K562 (cell line): ENCODE measurements at regions not wholly inside any gene's neighbourhood (a gene's known extent, or its start where the extent isn't known, plus 50 kb on each side); places are given as distances from the start of the nearest gene placed in this dataset.

Source experiments
- ATAC-seq: fragments of 200-7000 bp; cut with Tn5 transposase; 3 replicates; pipeline ENCODE4 v1.9.1; 2020; ENCODE audit warnings: moderate library complexity
- BruUV-seq: library from RNA; stranded (reverse); fragments of 400-500 nt; replicated peaks from 2 replicates; lab custom pipeline; 2021; lab: Mats Ljungman, UMichigan
- CTCF ChIA-PET: fragments of 300-600 bp; formaldehyde crosslinking; extraction: SDS; loops from one replicate; lab custom pipeline; 2021; ENCODE audit warnings: low intra/inter-chr PET ratio; lab: Yijun Ruan, JAX
- POLR2A ChIA-PET: fragments of 300-600, 350-650 bp; sonication (Branson Sonifier 250); formaldehyde crosslinking; extraction: SDS; loops from one replicate; lab custom pipeline; 2021; ENCODE audit warnings: antibody characterized with exemption, inconsistent platforms; lab: Yijun Ruan, JAX
- DNase-seq, 4 experiments: peaks; one replicate each; pipeline versions ENCODE4 v3.0.0 to v3.0.0-alpha.2; 2011 to 2018; ENCODE audit warnings: low spot score in 3 of 4, mixed read lengths in 3 of 4; ENCODE audit errors: extremely low read depth in 1 of 4
- FAIRE-seq: peaks from 2 replicates; lab custom pipeline; 2011; peaks lifted over from hg19 to GRCh38; lab: Jason Lieb, UNC
- H2AFZ ChIP-seq: 2 replicates; pipeline ENCODE4 v1.6.0; 2011; ENCODE audit warnings: low read depth, low read length, control low read depth, inconsistent platforms
- H3K27ac ChIP-seq: fragments of 200-600 bp; 3 replicates; pipeline ENCODE4 v1.8.0; 2011; ENCODE audit warnings: low read depth, mild to moderate bottlenecking, control low read depth, inconsistent platforms, low read length, moderate library complexity, mixed read lengths; ENCODE audit errors: extremely low read depth
- H3K27me3 ChIP-seq, 2 experiments: fragments of 300-600 bp in 1 of 2; 2 replicates in 1 of 2; 3 replicates in 1 of 2; pipeline versions ENCODE4 v1.6.0 to v1.8.0; 2011; ENCODE audit warnings: inconsistent platforms in 2 of 2, low read length in 2 of 2, mild to moderate bottlenecking in 1 of 2, mixed read lengths in 1 of 2, moderate library complexity in 1 of 2; ENCODE audit not compliant: control insufficient read depth in 2 of 2, insufficient read depth in 2 of 2
- H3K36me3 ChIP-seq: fragments of 300-600 bp; 3 replicates; pipeline ENCODE4 v1.8.0; 2011; ENCODE audit warnings: mild to moderate bottlenecking, low read length, inconsistent platforms; ENCODE audit not compliant: control insufficient read depth, insufficient read depth
- H3K4me1 ChIP-seq, 2 experiments: fragments of 200-600 bp in 1 of 2; replicated peaks in 1 of 2; 2 replicates in 1 of 2; 3 replicates in 1 of 2; pipeline versions ENCODE4 v1.5.1 to v1.8.0; 2011; ENCODE audit warnings: inconsistent platforms in 2 of 2, low read length in 2 of 2, mild to moderate bottlenecking in 1 of 2, mixed read lengths in 1 of 2, moderate library complexity in 1 of 2; ENCODE audit not compliant: control insufficient read depth in 2 of 2, insufficient read depth in 2 of 2
- H3K4me2 ChIP-seq: 2 replicates; pipeline ENCODE4 v1.6.1; 2011; ENCODE audit warnings: low read length, control low read depth, inconsistent platforms, mixed read lengths; ENCODE audit not compliant: insufficient read depth
- H3K4me3 ChIP-seq: fragments of 200-600 bp; sonication (generic), shearing (Covaris generic); 2 replicates; pipeline ENCODE4 v1.5.1; 2016; ENCODE audit warnings: control low read depth, inconsistent platforms
- H3K79me2 ChIP-seq: fragments of 200-600 bp; 3 replicates; pipeline ENCODE4 v1.8.0; 2011; ENCODE audit warnings: low read length, inconsistent platforms; ENCODE audit not compliant: control insufficient read depth, insufficient read depth
- H3K9ac ChIP-seq, 2 experiments: 2 replicates each; pipeline versions ENCODE4 v1.6.0 to v1.6.1; 2011; ENCODE audit warnings: low read depth in 2 of 2, low read length in 2 of 2, control low read depth in 1 of 2, inconsistent platforms in 1 of 2, mild to moderate bottlenecking in 1 of 2, mixed read lengths in 1 of 2; ENCODE audit not compliant: insufficient read depth in 1 of 2
- H3K9me1 ChIP-seq: one replicate; pipeline ENCODE4 v1.6.0; 2011; ENCODE audit warnings: inconsistent platforms, mild to moderate bottlenecking, low read length, moderate library complexity; ENCODE audit not compliant: control insufficient read depth, insufficient read depth
- H3K9me3 ChIP-seq: replicated peaks from 2 replicates; pipeline ENCODE4 v1.5.1; 2011; ENCODE audit warnings: low read depth, low read length, inconsistent platforms; ENCODE audit not compliant: control insufficient read depth, insufficient read depth
- H4K20me1 ChIP-seq: replicated peaks from 2 replicates; pipeline ENCODE4 v1.6.1; 2011; ENCODE audit warnings: low read length, inconsistent platforms, mixed read lengths; ENCODE audit not compliant: control insufficient read depth, insufficient read depth
- BRD4 ChIP-seq: fragments of 200-600 bp; sonication (generic); IDR thresholded peaks from 2 replicates; pipeline ENCODE4 v1.6.1; 2017; ENCODE audit warnings: inconsistent platforms
- CBX2 ChIP-seq: fragments of 200-600 bp; sonication (generic); IDR thresholded peaks from one replicate; pipeline ENCODE4 v1.6.1; 2012; ENCODE audit warnings: mild to moderate bottlenecking, low read length, inconsistent platforms; ENCODE audit not compliant: insufficient read depth, poor library complexity, severe bottlenecking
- GTF2A2 ChIP-seq: IDR thresholded peaks from 2 replicates; pipeline ENCODE4 v1.6.1; 2016; ENCODE audit warnings: mild to moderate bottlenecking, missing genetic modification characterization, missing compliant biosample characterization
- ZFPM2 ChIP-seq: fragments of 250-450 bp; sonication (Bioruptor Pico); IDR thresholded peaks from 2 replicates; pipeline ENCODE4 v1.5.1; 2022; ENCODE audit warnings: mild to moderate bottlenecking
- ZNF551 ChIP-seq: fragments of 250-450 bp; sonication (Bioruptor Pico); IDR thresholded peaks from 2 replicates; pipeline ENCODE4 v1.5.0; 2021; ENCODE audit warnings: mild to moderate bottlenecking, moderate library complexity
- WGBS: fragments of 100-300 bp; shearing (Covaris generic); methylation state at CpG from one replicate; pipeline ENCODE4 v1.1.6; 2016; ENCODE audit warnings: low coverage, mixed read lengths; ENCODE audit not compliant: insufficient coverage; ENCODE audit errors: missing lambda C conversion rate; 5-methylcytosine and 5-hydroxymethylcytosine counted together
- in situ Hi-C: fragments of 300-500 bp; cut with MboI; formaldehyde crosslinking; loops from 4 replicates; pipeline ENCODE4 v1.15.0; 2018; ENCODE audit warnings: inconsistent platforms, mixed read lengths
- intact Hi-C: fragments of 100-400 bp; cut with micrococcal nuclease; formaldehyde crosslinking; loops from 2 replicates; pipeline ENCODE4 v1.14.2; 2022

DNA sequence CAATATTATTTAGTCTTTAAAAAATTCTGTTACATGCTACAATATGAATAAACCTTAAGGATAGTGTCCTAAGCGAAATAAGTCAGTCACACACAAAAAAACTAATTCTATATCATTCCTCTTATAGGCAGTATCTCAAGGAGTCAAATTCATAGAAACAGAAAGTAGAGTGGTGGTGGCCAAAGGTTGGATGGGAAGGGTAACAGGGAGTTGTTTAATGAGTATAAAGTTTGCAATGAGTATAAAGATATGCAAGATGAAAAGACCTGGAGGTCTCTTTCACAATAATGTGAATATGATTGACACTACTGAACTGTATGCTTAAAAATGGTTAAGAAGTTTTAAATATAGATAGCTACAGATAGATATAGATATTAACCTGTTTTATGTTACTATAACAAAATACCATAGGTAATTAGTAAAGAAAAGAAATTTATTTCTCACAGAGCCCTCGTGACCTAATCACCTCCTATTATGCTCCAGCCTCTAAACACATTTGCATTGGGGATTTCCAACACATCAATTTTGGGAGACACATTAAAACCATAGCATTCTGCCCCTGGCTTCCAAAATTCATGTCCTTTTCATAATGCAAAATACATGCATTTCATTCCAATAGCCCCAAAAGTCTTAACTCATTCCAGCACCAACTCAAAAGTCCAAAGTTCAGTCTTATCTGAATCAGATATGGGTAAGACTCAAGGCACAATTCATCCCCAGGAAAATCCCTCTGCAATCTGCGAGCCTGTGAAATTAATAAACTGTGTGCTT is 93.6 kb downstream of the ATPSCKMT start:
- Histone ChIP-seq H3K9me1 (no peaks in the 10 kb centered on the region), H3K9ac (no peak overlapping the region), H3K36me3 (no peaks in the 10 kb centered on the region), H4K20me1 (no peaks in the 10 kb centered on the region), H3K9me3 (no peaks in the 10 kb centered on the region), H3K4me2 (no peak overlapping the region), H3K27me3 (peaks cover 6% of the 10 kb centered on the region in 2 experiments; a peak in 3 of 5 replicates), H2AFZ (no peak overlapping the region), H3K4me3 (no peak overlapping the region), H3K79me2 (no peaks in the 10 kb centered on the region), H3K27ac (no peak overlapping the region), H3K4me1 (no peaks in the 10 kb centered on the region)
- ChIA-PET POLR2A (no interaction called here), CTCF (no interaction called here)
- DNase-seq, result no peak
- TF ChIP-seq ZFPM2 (CRISPR knock-in tag) (no peak), GTF2A2 (tag) (no peak), BRD4 (no peak), CBX2 (no peak), ZNF551 (CRISPR knock-in tag) (no peak)
- in situ Hi-C loops (no loop called here), intact Hi-C loops (no loop called here)
- 0% methylated on average over 3 of the region's 3 CpGs for WGBS
- no peak for ATAC-seq
- FAIRE-seq, result no peak
- BruUV-seq, result no TSS peak
